H1 (cell line): ENCODE measurements at regions not wholly inside any gene's neighbourhood (a gene's known extent, or its start where the extent isn't known, plus 50 kb on each side); places are given as distances from the start of the nearest gene placed in this dataset.

ENCODE experiments used
- ATF3 ChIP-seq: IDR thresholded peaks from 2 replicates; pipeline ENCODE4 v1.6.1; 2011; ENCODE audit warnings: low read depth, mild to moderate bottlenecking, low read length; ENCODE audit not compliant: insufficient read depth
- CREB1 ChIP-seq: IDR thresholded peaks from 2 replicates; pipeline ENCODE4 v1.6.1; 2012; ENCODE audit warnings: inconsistent platforms
- E2F6 ChIP-seq: IDR thresholded peaks from 2 replicates; pipeline ENCODE4 v1.6.1; 2012; ENCODE audit warnings: inconsistent platforms
- GABPA ChIP-seq: IDR thresholded peaks from 2 replicates; pipeline ENCODE4 v1.6.1; 2011; ENCODE audit warnings: mild to moderate bottlenecking, low read length, moderate library complexity, borderline replicate concordance; ENCODE audit not compliant: insufficient read depth
- HDAC2 ChIP-seq, 2 experiments: fragments of 300-600 bp in 1 of 2; sonication (generic) in 1 of 2; IDR thresholded peaks; 2 replicates each; pipeline ENCODE4 v1.6.1; 2011 to 2012; ENCODE audit warnings: low read depth in 2 of 2, low read length in 2 of 2, mild to moderate bottlenecking in 2 of 2, moderate library complexity in 2 of 2, borderline replicate concordance in 1 of 2, inconsistent platforms in 1 of 2
- HDAC6 ChIP-seq: IDR thresholded peaks from one replicate; pipeline ENCODE4 v1.7.1; 2012; ENCODE audit warnings: low read depth, mild to moderate bottlenecking, inconsistent platforms, low read length, moderate library complexity
- KDM4A ChIP-seq: IDR thresholded peaks from one replicate; pipeline ENCODE4 v1.7.1; 2012; ENCODE audit warnings: low read depth, mild to moderate bottlenecking, moderate library complexity, low read length, inconsistent platforms; ENCODE audit not compliant: severe bottlenecking
- MAX ChIP-seq: IDR thresholded peaks from 2 replicates; pipeline ENCODE4 v1.6.1; 2012; ENCODE audit warnings: inconsistent platforms
- NANOG ChIP-seq: IDR thresholded peaks from 2 replicates; pipeline ENCODE4 v1.6.1; 2011; ENCODE audit warnings: low read length, low read depth, mild to moderate bottlenecking, inconsistent platforms; ENCODE audit not compliant: insufficient read depth, poor library complexity, severe bottlenecking
- NRF1 ChIP-seq: IDR thresholded peaks from 2 replicates; pipeline ENCODE4 v1.6.1; 2011; ENCODE audit warnings: mild to moderate bottlenecking, low read depth, low read length, improper control_type of control experiment
- PHF8 ChIP-seq: fragments of 200-600 bp; sonication (generic); conservative IDR thresholded peaks from 2 replicates; pipeline ENCODE4 v1.7.1; 2012; ENCODE audit warnings: low read depth, mild to moderate bottlenecking, inconsistent platforms, low read length, moderate library complexity
- POLR2A ChIP-seq, 2 experiments: IDR thresholded peaks; 1 replicate in 1 of 2; 2 replicates in 1 of 2; pipeline ENCODE4 v1.6.1; 2011; ENCODE audit warnings: low read depth in 2 of 2, low read length in 2 of 2, mild to moderate bottlenecking in 2 of 2; ENCODE audit errors: control extremely low read depth in 1 of 2
- RBBP5 ChIP-seq: IDR thresholded peaks from 2 replicates; pipeline ENCODE4 v1.7.1; 2012; ENCODE audit warnings: low read depth, mild to moderate bottlenecking, inconsistent platforms, low read length, moderate library complexity, borderline replicate concordance
- RNF2 ChIP-seq: fragments of 200-900, 300-1000 bp; sonication (generic); IDR thresholded peaks from 2 replicates; pipeline ENCODE4 v1.7.1; 2016; ENCODE audit warnings: borderline replicate concordance, low read depth, mild to moderate bottlenecking, antibody characterized with exemption, low read length; ENCODE audit not compliant: poor library complexity, severe bottlenecking; ENCODE audit errors: missing control alignments
- TAF7 ChIP-seq: optimal IDR thresholded peaks from 2 replicates; pipeline ENCODE3; 2011; ENCODE audit warnings: low read depth, mild to moderate bottlenecking, inconsistent platforms, low read length, moderate library complexity, borderline replicate concordance
- TBP ChIP-seq: IDR thresholded peaks from 2 replicates; pipeline ENCODE4 v1.6.1; 2011; ENCODE audit warnings: low read depth, low read length, improper control_type of control experiment

- TF ChIP-seq RNF2 (no peak), PHF8 (0 out of 2 replicates have a peak, but pooled peaks have one; percentile 37), HDAC2 (IDR thresholded peaks at IDR 0.05; ENCODE audit: borderline replicate concordance in 1 of 2, low read depth in 2 of 2, low read length in 2 of 2) (no peak), NRF1 (no peak), GABPA (no peak), NANOG (peak; percentile 29), KDM4A (peak; percentile 76), E2F6 (peak; percentile 56; the same call in 1 of the 2 replicates), CREB1 (peak; percentile 97), TAF7 (peak; percentile 24), MAX (no peak; the same call in 1 of the 2 replicates), TBP (no peak), RBBP5 (peak; percentile 75; the same call in 1 of the 2 replicates), ATF3 (peak; percentile 45; the same call in 1 of the 2 replicates), HDAC6 (no peak), POLR2A (IDR thresholded peaks at IDR 0.05; ENCODE audit: control extremely low read depth in 1 of 2, low read depth in 2 of 2, low read length in 2 of 2) (peak in 1 of 2 experiments; percentile 61; a peak in 2 of 3 replicates)
These were observed 263.6 kb downstream of the CTTN start (continued) for GRCh38 chr11:70661761-70662501.
